ENCODE measurements at regions not wholly inside any gene's neighbourhood (a gene's known extent, or its start where the extent isn't known, plus 50 kb on each side); places are given as distances from the start of the nearest gene placed in this dataset.

DNA sequence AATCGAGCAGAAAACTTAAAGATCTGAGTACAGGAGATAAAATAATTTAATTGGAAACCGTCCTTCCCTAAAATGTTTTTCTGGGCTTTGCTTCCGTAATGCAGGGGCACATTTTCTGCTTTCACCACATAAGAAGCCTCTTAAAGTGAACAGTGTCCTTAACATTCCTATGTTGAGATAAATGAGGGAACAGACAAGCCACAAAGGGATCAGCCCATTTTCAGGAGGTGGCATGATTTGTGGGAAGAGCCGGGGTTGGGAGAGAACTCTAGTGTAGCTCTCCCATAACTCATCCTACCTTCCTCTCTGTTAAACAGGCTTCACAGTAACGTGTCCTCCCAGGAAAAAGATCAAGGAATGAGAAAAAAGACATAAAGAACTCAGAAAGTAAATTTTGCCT, 56.9 kb upstream of the ACVR1C start:
- DNase-seq = no peak

DNA sequence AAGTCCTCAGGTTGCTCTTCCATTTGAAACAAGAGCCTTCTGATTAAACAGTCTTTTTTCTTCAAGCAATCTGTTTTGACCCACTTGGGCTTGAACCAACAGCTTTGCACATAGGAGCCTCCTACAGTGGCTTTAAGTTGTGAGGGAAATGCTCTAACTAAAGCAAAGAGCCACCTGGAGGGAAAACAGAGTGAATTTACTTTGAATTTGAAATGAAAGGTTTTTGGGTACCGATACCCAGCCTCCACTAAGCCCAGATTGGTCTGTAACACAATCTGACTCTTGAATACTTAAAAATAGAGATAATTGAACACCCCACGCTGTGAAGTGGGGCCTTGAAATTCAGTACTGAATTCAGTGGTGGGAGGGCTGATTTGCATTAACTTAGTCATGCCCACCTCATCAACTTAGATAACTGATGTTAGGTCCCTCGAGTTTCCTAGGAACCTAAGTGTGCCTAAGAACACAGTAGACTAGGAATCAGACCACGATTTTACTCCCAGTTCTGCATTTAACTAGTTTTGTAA, 56.3 kb upstream of the ACVR1C start:
- peak in 24 of 56 donors; percentile 0 to 78 (median 22) for DNase-seq

Measured in nucleus accumbens (tissue), 56 donors.